NCI-H1694 (cell line): ENCODE measurements at regions not wholly inside any gene's neighbourhood (a gene's known extent, or its start where the extent isn't known, plus 50 kb on each side); places are given as distances from the start of the nearest gene placed in this dataset.

Source experiments
- DNase-seq: peaks from one replicate; lab custom pipeline; 2025; lab: John Stamatoyannopoulos, UW

GRCh38 chr1:244347942-244348341 is 103.8 kb downstream of the ADSS2 start:
- DNase-seq = no peak

- no peak for DNase-seq
Measured at GRCh38 chr1:244349103-244349531, 102.6 kb downstream of the ADSS2 start.

- no peak for DNase-seq
Measured at GRCh38 chr1:244349581-244350001, 102.1 kb downstream of the ADSS2 start.

GRCh38 chr1:244350027-244350426 is 101.7 kb downstream of the ADSS2 start:
- DNase-seq = no peak

- no peak for DNase-seq
Measured at GRCh38 chr1:244352156-244352830, 99.4 kb downstream of the ADSS2 start.

- DNase-seq = no peak
Measured at GRCh38 chr1:244353551-244354091, 98.1 kb downstream of the ADSS2 start.

GRCh38 chr1:244354810-244355278 is 96.9 kb downstream of the ADSS2 start:
- DNase-seq = no peak

- no peak for DNase-seq
Measured at GRCh38 chr1:244356376-244356775, 95.3 kb downstream of the ADSS2 start.
